ENCODE measurements at regions not wholly inside any gene's neighbourhood (a gene's known extent, or its start where the extent isn't known, plus 50 kb on each side); places are given as distances from the start of the nearest gene placed in this dataset.
"Not testable (repeated sequence)": the region's sequence is repeated elsewhere in the genome, so short reads cannot be mapped to it uniquely, and the experiment has no call there.

GRCh38 chr14:99011385-99011784 lies 260.6 kb downstream of the BCL11B start:
- DNase-seq, result no peak

GRCh38 chr14:99012703-99013102 lies 259.3 kb downstream of the BCL11B start:
- peak; percentile 32 for DNase-seq

- peak; percentile 63 for DNase-seq
Observed at GRCh38 chr14:99015833-99016232, 256.2 kb downstream of the BCL11B start.

GRCh38 chr14:99023371-99023770 lies 248.6 kb downstream of the BCL11B start:
- no peak for DNase-seq

GRCh38 chr14:99024926-99025325 lies 247.1 kb downstream of the BCL11B start:
- no peak for DNase-seq

- no peak for DNase-seq
Observed at GRCh38 chr14:99025418-99025817, 246.6 kb downstream of the BCL11B start.

- no peak for DNase-seq
Observed at GRCh38 chr14:99026471-99026870, 245.5 kb downstream of the BCL11B start.

- no peak for DNase-seq
Observed at GRCh38 chr14:99028041-99028440, 244.0 kb downstream of the BCL11B start.

- no peak for DNase-seq
Observed at GRCh38 chr14:99028521-99028920, 243.5 kb downstream of the BCL11B start.

GRCh38 chr14:99029145-99029915 lies 242.7 kb downstream of the BCL11B start:
- DNase-seq, result no peak

GRCh38 chr14:99029916-99030305 lies 242.1 kb downstream of the BCL11B start:
- DNase-seq, result no peak

GRCh38 chr14:99030454-99030853 lies 241.5 kb downstream of the BCL11B start:
- no peak for DNase-seq

- DNase-seq, result no peak
Observed at GRCh38 chr14:99032759-99033158, 239.2 kb downstream of the BCL11B start.

GRCh38 chr14:99033951-99034350 lies 238.0 kb downstream of the BCL11B start:
- no peak for DNase-seq

- DNase-seq, result no peak
Observed at GRCh38 chr14:99034711-99035171, 237.3 kb downstream of the BCL11B start.

- DNase-seq, result no peak
Observed at GRCh38 chr14:99035268-99035667, 236.7 kb downstream of the BCL11B start.

- no peak for DNase-seq
Observed at GRCh38 chr14:99035712-99036610, 236.0 kb downstream of the BCL11B start.

- peak; percentile 31 for DNase-seq
Observed at GRCh38 chr14:99036611-99037293, 235.2 kb downstream of the BCL11B start.

- not testable (repeated sequence) for DNase-seq
Observed at GRCh38 chr14:99037326-99037725, 234.7 kb downstream of the BCL11B start.

GRCh38 chr14:99037777-99038430 lies 234.1 kb downstream of the BCL11B start:
- DNase-seq, result no peak

GRCh38 chr14:99038431-99038820 lies 233.6 kb downstream of the BCL11B start:
- no peak for DNase-seq

GRCh38 chr14:99039331-99040041 lies 232.5 kb downstream of the BCL11B start:
- DNase-seq, result no peak

Measured in NCI-H2107 (cell line).